ENCODE measurements at regions not wholly inside any gene's neighbourhood (a gene's known extent, or its start where the extent isn't known, plus 50 kb on each side); places are given as distances from the start of the nearest gene placed in this dataset.

DNA sequence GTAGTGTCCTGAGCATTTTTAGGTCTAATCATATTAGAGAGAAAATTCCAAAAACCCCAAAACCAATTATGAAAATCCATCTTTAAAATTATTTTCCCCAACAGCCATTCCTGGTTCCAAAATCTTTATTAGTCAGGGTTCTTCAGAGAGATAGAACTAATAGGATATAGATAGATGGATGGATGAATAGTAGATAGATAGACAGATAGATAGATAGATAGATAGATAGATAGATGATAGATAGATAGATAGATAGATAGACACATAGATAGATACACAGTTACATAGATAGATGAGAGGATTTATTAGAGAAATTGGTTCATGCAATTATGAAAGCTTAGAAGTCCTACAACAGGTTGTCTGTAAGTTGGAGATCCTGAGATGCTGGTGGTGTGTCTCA lies 122.7 kb upstream of the POGK start (continued):
- TF ChIP-seq, protein P1, sequence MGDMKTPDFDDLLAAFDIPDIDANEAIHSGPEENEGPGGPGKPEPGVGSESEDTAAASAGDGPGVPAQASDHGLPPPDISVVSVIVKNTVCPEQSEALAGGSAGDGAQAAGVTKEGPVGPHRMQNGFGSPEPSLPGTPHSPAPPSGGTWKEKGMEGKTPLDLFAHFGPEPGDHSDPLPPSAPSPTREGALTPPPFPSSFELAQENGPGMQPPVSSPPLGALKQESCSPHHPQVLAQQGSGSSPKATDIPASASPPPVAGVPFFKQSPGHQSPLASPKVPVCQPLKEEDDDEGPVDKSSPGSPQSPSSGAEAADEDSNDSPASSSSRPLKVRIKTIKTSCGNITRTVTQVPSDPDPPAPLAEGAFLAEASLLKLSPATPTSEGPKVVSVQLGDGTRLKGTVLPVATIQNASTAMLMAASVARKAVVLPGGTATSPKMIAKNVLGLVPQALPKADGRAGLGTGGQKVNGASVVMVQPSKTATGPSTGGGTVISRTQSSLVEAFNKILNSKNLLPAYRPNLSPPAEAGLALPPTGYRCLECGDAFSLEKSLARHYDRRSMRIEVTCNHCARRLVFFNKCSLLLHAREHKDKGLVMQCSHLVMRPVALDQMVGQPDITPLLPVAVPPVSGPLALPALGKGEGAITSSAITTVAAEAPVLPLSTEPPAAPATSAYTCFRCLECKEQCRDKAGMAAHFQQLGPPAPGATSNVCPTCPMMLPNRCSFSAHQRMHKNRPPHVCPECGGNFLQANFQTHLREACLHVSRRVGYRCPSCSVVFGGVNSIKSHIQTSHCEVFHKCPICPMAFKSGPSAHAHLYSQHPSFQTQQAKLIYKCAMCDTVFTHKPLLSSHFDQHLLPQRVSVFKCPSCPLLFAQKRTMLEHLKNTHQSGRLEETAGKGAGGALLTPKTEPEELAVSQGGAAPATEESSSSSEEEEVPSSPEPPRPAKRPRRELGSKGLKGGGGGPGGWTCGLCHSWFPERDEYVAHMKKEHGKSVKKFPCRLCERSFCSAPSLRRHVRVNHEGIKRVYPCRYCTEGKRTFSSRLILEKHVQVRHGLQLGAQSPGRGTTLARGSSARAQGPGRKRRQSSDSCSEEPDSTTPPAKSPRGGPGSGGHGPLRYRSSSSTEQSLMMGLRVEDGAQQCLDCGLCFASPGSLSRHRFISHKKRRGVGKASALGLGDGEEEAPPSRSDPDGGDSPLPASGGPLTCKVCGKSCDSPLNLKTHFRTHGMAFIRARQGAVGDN (CRISPR knock-in tag; IDR thresholded peaks at IDR 0.05): no peak
- TF ChIP-seq ZFP82 (CRISPR knock-in tag; IDR thresholded peaks at IDR 0.05; ENCODE audit: borderline replicate concordance): no peak
- TF ChIP-seq, protein P2, sequence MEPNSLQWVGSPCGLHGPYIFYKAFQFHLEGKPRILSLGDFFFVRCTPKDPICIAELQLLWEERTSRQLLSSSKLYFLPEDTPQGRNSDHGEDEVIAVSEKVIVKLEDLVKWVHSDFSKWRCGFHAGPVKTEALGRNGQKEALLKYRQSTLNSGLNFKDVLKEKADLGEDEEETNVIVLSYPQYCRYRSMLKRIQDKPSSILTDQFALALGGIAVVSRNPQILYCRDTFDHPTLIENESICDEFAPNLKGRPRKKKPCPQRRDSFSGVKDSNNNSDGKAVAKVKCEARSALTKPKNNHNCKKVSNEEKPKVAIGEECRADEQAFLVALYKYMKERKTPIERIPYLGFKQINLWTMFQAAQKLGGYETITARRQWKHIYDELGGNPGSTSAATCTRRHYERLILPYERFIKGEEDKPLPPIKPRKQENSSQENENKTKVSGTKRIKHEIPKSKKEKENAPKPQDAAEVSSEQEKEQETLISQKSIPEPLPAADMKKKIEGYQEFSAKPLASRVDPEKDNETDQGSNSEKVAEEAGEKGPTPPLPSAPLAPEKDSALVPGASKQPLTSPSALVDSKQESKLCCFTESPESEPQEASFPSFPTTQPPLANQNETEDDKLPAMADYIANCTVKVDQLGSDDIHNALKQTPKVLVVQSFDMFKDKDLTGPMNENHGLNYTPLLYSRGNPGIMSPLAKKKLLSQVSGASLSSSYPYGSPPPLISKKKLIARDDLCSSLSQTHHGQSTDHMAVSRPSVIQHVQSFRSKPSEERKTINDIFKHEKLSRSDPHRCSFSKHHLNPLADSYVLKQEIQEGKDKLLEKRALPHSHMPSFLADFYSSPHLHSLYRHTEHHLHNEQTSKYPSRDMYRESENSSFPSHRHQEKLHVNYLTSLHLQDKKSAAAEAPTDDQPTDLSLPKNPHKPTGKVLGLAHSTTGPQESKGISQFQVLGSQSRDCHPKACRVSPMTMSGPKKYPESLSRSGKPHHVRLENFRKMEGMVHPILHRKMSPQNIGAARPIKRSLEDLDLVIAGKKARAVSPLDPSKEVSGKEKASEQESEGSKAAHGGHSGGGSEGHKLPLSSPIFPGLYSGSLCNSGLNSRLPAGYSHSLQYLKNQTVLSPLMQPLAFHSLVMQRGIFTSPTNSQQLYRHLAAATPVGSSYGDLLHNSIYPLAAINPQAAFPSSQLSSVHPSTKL (CRISPR knock-in tag; IDR thresholded peaks at IDR 0.05): no peak
- TF ChIP-seq ZNF512B (CRISPR knock-in tag; IDR thresholded peaks at IDR 0.05; ENCODE audit: borderline replicate concordance): no peak
- TF ChIP-seq ZNF891 (CRISPR knock-in tag; IDR thresholded peaks at IDR 0.05): no peak
- TF ChIP-seq SP1 (IDR thresholded peaks at IDR 0.05): no peak
- TF ChIP-seq SP1 (CRISPR knock-in tag; IDR thresholded peaks at IDR 0.05): no peak
- no peak for TF ChIP-seq ZNF337 (CRISPR knock-in tag; IDR thresholded peaks at IDR 0.05; ENCODE audit: borderline replicate concordance, low read depth)
- TF ChIP-seq, protein P3, sequence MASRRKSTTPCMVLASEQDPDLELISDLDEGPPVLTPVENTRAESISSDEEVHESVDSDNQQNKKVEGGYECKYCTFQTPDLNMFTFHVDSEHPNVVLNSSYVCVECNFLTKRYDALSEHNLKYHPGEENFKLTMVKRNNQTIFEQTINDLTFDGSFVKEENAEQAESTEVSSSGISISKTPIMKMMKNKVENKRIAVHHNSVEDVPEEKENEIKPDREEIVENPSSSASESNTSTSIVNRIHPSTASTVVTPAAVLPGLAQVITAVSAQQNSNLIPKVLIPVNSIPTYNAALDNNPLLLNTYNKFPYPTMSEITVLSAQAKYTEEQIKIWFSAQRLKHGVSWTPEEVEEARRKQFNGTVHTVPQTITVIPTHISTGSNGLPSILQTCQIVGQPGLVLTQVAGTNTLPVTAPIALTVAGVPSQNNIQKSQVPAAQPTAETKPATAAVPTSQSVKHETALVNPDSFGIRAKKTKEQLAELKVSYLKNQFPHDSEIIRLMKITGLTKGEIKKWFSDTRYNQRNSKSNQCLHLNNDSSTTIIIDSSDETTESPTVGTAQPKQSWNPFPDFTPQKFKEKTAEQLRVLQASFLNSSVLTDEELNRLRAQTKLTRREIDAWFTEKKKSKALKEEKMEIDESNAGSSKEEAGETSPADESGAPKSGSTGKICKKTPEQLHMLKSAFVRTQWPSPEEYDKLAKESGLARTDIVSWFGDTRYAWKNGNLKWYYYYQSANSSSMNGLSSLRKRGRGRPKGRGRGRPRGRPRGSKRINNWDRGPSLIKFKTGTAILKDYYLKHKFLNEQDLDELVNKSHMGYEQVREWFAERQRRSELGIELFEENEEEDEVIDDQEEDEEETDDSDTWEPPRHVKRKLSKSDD (CRISPR knock-in tag; IDR thresholded peaks at IDR 0.05; ENCODE audit: low read depth): no peak
- TF ChIP-seq ZNF33A (CRISPR knock-in tag; IDR thresholded peaks at IDR 0.05; ENCODE audit: borderline replicate concordance): no peak

Data from HepG2 (cell line).